ENCODE measurements at regions not wholly inside any gene's neighbourhood (a gene's known extent, or its start where the extent isn't known, plus 50 kb on each side); places are given as distances from the start of the nearest gene placed in this dataset.

GRCh38 chr20:25859649-25860530 lies 163.2 kb upstream of the ZNF337 start (continued):
- TF ChIP-seq, protein P1, sequence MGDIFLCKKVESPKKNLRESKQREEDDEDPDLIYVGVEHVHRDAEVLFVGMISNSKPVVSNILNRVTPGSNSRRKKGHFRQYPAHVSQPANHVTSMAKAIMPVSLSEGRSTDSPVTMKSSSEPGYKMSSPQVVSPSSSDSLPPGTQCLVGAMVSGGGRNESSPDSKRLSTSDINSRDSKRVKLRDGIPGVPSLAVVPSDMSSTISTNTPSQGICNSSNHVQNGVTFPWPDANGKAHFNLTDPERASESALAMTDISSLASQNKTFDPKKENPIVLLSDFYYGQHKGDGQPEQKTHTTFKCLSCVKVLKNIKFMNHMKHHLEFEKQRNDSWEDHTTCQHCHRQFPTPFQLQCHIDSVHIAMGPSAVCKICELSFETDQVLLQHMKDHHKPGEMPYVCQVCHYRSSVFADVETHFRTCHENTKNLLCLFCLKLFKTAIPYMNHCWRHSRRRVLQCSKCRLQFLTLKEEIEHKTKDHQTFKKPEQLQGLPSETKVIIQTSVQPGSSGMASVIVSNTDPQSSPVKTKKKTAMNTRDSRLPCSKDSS (IDR thresholded peaks at IDR 0.05; ENCODE audit: low read depth, partially characterized antibody) = no peak
- TF ChIP-seq, protein P2, sequence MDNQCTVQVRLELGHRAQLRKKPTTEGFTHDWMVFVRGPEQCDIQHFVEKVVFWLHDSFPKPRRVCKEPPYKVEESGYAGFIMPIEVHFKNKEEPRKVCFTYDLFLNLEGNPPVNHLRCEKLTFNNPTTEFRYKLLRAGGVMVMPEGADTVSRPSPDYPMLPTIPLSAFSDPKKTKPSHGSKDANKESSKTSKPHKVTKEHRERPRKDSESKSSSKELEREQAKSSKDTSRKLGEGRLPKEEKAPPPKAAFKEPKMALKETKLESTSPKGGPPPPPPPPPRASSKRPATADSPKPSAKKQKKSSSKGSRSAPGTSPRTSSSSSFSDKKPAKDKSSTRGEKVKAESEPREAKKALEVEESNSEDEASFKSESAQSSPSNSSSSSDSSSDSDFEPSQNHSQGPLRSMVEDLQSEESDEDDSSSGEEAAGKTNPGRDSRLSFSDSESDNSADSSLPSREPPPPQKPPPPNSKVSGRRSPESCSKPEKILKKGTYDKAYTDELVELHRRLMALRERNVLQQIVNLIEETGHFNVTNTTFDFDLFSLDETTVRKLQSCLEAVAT (IDR thresholded peaks at IDR 0.05) = no peak
- TF ChIP-seq, protein P3, sequence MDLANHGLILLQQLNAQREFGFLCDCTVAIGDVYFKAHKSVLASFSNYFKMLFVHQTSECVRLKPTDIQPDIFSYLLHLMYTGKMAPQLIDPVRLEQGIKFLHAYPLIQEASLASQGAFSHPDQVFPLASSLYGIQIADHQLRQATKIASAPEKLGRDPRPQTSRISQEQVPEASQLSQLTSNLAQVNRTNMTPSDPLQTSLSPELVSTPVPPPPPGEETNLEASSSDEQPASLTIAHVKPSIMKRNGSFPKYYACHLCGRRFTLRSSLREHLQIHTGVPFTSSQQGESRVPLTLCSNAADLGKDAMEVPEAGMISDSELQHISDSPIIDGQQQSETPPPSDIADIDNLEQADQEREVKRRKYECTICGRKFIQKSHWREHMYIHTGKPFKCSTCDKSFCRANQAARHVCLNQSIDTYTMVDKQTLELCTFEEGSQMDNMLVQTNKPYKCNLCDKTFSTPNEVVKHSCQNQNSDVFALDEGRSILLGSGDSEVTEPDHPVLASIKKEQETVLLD (IDR thresholded peaks at IDR 0.05) = peak; percentile 85
- TF ChIP-seq ZNF79 (CRISPR knock-in tag; IDR thresholded peaks at IDR 0.05; ENCODE audit: low read depth) (no peak), NCOA2 (IDR thresholded peaks at IDR 0.05; ENCODE audit: partially characterized antibody in 2 of 2) (no peak)
